ENCODE measurements at regions not wholly inside any gene's neighbourhood (a gene's known extent, or its start where the extent isn't known, plus 50 kb on each side); places are given as distances from the start of the nearest gene placed in this dataset.

GRCh38 chr5:28027851-28028250 is 989.5 kb upstream of the CDH9 start:
- H3K4me3 ChIP-seq (ENCODE audit: low read length) = no peak overlapping the region

DNA sequence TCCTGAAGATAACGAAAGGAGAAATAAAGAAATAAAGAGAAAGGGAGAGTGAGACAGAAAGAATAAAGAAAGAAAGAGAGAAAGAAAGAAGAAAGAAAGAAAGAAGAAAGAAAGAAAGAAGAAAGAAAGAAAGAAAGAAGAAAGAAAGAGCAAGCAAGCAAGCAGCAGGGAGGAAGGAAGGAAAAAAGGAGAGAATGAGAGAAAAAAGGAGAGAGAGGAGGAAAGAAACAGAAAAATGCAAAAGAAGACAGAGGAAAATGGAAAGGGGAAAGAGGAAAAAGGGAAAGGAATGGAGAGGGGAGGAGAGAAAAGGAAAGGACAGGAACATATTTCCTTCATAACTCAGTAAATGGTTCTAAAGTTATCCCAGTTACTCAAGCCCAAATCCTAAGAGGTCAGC is 978.8 kb upstream of the CDH9 start:
- Mint-ChIP-seq H3K27ac (no peak overlapping the region), H3K4me3 (no peak overlapping the region), H3K27me3 (no peaks in the 10 kb centered on the region), H3K36me3 (ENCODE audit: low read depth) (no peaks in the 10 kb centered on the region), H3K9me3 (peaks cover 25% of the 10 kb centered on the region), H3K4me1 (ENCODE audit: low read depth) (no peaks in the 10 kb centered on the region)
- ChIA-PET CTCF (no interaction called here), POLR2A (no interaction called here)
- no peak for TF ChIP-seq CTCF (IDR thresholded peaks at IDR 0.05)
- peaks cover 3 to 29% of the 10 kb centered on the region in 2 experiments for H3K9me3 ChIP-seq (ENCODE audit: control insufficient read depth in 1 of 2, insufficient read depth in 1 of 2, low read length in 2 of 2)
- H3K27me3 ChIP-seq (ENCODE audit: control insufficient read depth in 1 of 2, insufficient read depth in 2 of 2, low read length in 2 of 2) = no peaks in the 10 kb centered on the region
- no peak for ATAC-seq (ENCODE audit: poor library complexity)
- H3K36me3 ChIP-seq (ENCODE audit: insufficient read depth, low read length) = no peaks in the 10 kb centered on the region
- no peak for DNase-seq
- no peak overlapping the region for H3K27ac ChIP-seq (ENCODE audit: low read depth in 1 of 2, low read length in 2 of 2)
- no peaks in the 10 kb centered on the region for H3K4me1 ChIP-seq (ENCODE audit: insufficient read depth, low read length)
- intact Hi-C loops (cut with DNase I, micrococcal nuclease) = no loop called here
- H3K4me3 ChIP-seq (ENCODE audit: low read length) = no peak overlapping the region

More at GRCh38 chr5:28027851-28028250, 989.5 kb upstream of the CDH9 start:
- Mint-ChIP-seq H3K9me3 (peaks cover 16% of the 10 kb centered on the region), H3K27me3 (no peaks in the 10 kb centered on the region), H3K27ac (no peak overlapping the region), H3K4me1 (ENCODE audit: low read depth) (no peaks in the 10 kb centered on the region), H3K4me3 (no peak overlapping the region), H3K36me3 (ENCODE audit: low read depth) (no peaks in the 10 kb centered on the region)
- no peaks in the 10 kb centered on the region for H3K36me3 ChIP-seq (ENCODE audit: insufficient read depth, low read length)
- peaks cover 0 to 5% of the 10 kb centered on the region in 2 experiments for H3K9me3 ChIP-seq (ENCODE audit: control insufficient read depth in 1 of 2, insufficient read depth in 1 of 2, low read length in 2 of 2)
- intact Hi-C loops (cut with DNase I, micrococcal nuclease) = no loop called here
- POLR2A ChIA-PET = no interaction called here
- TF ChIP-seq CTCF (IDR thresholded peaks at IDR 0.05) = no peak
- ATAC-seq (ENCODE audit: poor library complexity) (no peak), DNase-seq (no peak)
- H3K27me3 ChIP-seq (ENCODE audit: control insufficient read depth in 1 of 2, insufficient read depth in 2 of 2, low read length in 2 of 2) = no peaks in the 10 kb centered on the region
- H3K4me1 ChIP-seq (ENCODE audit: insufficient read depth, low read length) = no peaks in the 10 kb centered on the region
- CTCF ChIA-PET = no interaction called here
- H3K27ac ChIP-seq (ENCODE audit: low read depth in 1 of 2, low read length in 2 of 2) = no peak overlapping the region

GRCh38 chr5:28014779-28015178 is 976.4 kb upstream of the CDH9 start:
- Histone ChIP-seq H3K4me3 (ENCODE audit: low read length) (no peak overlapping the region), H3K36me3 (ENCODE audit: insufficient read depth, low read length) (no peaks in the 10 kb centered on the region), H3K27me3 (ENCODE audit: control insufficient read depth in 1 of 2, insufficient read depth in 2 of 2, low read length in 2 of 2) (no peaks in the 10 kb centered on the region), H3K27ac (ENCODE audit: low read depth in 1 of 2, low read length in 2 of 2) (no peak overlapping the region), H3K4me1 (ENCODE audit: insufficient read depth, low read length) (no peaks in the 10 kb centered on the region), H3K9me3 (ENCODE audit: control insufficient read depth in 1 of 2, insufficient read depth in 1 of 2, low read length in 2 of 2) (peaks cover 8 to 36% of the 10 kb centered on the region in 2 experiments)
- Mint-ChIP-seq H3K27ac (no peak overlapping the region), H3K27me3 (no peaks in the 10 kb centered on the region), H3K9me3 (peaks cover 23% of the 10 kb centered on the region), H3K4me1 (ENCODE audit: low read depth) (no peaks in the 10 kb centered on the region), H3K4me3 (no peak overlapping the region), H3K36me3 (ENCODE audit: low read depth) (no peaks in the 10 kb centered on the region)
- ATAC-seq (ENCODE audit: poor library complexity) (no peak), DNase-seq (no peak)
- CTCF ChIA-PET = no interaction called here
- POLR2A ChIA-PET = no interaction called here
- intact Hi-C loops (cut with DNase I, micrococcal nuclease) = no loop called here
- no peak for TF ChIP-seq CTCF (IDR thresholded peaks at IDR 0.05)

Measured in CD4-positive, alpha-beta T cell (primary cell).